ENCODE measurements at regions not wholly inside any gene's neighbourhood (a gene's known extent, or its start where the extent isn't known, plus 50 kb on each side); places are given as distances from the start of the nearest gene placed in this dataset.

- TF ChIP-seq, protein P1, sequence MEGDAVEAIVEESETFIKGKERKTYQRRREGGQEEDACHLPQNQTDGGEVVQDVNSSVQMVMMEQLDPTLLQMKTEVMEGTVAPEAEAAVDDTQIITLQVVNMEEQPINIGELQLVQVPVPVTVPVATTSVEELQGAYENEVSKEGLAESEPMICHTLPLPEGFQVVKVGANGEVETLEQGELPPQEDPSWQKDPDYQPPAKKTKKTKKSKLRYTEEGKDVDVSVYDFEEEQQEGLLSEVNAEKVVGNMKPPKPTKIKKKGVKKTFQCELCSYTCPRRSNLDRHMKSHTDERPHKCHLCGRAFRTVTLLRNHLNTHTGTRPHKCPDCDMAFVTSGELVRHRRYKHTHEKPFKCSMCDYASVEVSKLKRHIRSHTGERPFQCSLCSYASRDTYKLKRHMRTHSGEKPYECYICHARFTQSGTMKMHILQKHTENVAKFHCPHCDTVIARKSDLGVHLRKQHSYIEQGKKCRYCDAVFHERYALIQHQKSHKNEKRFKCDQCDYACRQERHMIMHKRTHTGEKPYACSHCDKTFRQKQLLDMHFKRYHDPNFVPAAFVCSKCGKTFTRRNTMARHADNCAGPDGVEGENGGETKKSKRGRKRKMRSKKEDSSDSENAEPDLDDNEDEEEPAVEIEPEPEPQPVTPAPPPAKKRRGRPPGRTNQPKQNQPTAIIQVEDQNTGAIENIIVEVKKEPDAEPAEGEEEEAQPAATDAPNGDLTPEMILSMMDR (IDR thresholded peaks at IDR 0.05), result no peak
- H3K9me3 Mint-ChIP-seq, result no peaks in the 10 kb centered on the region
- H3K4me3 Mint-ChIP-seq, result no peak overlapping the region
- no peaks in the 10 kb centered on the region for H3K27me3 Mint-ChIP-seq (ENCODE audit: insufficient read depth)
- DNase-seq, result no peak
- no peaks in the 10 kb centered on the region for H3K36me3 Mint-ChIP-seq (ENCODE audit: low read depth)
- H3K4me1 Mint-ChIP-seq (ENCODE audit: low read depth), result peaks cover 15% of the 10 kb centered on the region
- H3K27ac Mint-ChIP-seq, result peak overlapping the region; percentile 38; the same call in 1 of the 2 replicates
Observed at GRCh38 chr14:54189333-54189732, 207.5 kb upstream of the CDKN3 start.

- peak overlapping the region; percentile 62 for H3K27ac Mint-ChIP-seq
- no peaks in the 10 kb centered on the region for H3K36me3 Mint-ChIP-seq (ENCODE audit: low read depth)
- H3K9me3 Mint-ChIP-seq, result no peaks in the 10 kb centered on the region
- H3K4me3 Mint-ChIP-seq, result no peak overlapping the region
- TF ChIP-seq, protein P1 (IDR thresholded peaks at IDR 0.05), result no peak
- no peaks in the 10 kb centered on the region for H3K27me3 Mint-ChIP-seq (ENCODE audit: insufficient read depth)
- peak; percentile 83 for DNase-seq
- peaks cover 15% of the 10 kb centered on the region for H3K4me1 Mint-ChIP-seq (ENCODE audit: low read depth)
Observed at GRCh38 chr14:54189748-54190354, 207.0 kb upstream of the CDKN3 start.

DNA sequence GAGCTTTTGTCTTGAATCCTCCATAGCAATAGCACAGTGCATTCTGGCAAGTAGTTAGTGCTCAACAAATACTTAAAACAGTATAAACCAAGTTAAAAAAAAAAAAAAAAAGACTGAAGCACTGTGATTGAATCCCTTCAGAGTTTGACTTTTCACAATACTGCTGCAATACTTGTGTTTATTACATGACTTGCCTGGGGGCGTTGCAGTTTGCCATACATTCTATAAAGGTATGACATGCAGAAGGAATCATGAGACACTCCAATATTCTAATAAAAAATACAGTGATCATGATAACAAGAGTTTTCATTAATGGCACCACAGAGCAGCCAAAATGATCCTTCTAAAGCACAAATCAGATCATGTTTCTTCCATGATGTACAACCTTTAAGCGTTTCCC lies 205.0 kb upstream of the CDKN3 start:
- H3K9me3 Mint-ChIP-seq, result no peaks in the 10 kb centered on the region
- peaks cover 15% of the 10 kb centered on the region for H3K4me1 Mint-ChIP-seq (ENCODE audit: low read depth)
- no peak overlapping the region for H3K4me3 Mint-ChIP-seq
- no peak overlapping the region for H3K27ac Mint-ChIP-seq
- no peaks in the 10 kb centered on the region for H3K27me3 Mint-ChIP-seq (ENCODE audit: insufficient read depth)
- TF ChIP-seq, protein P1 (IDR thresholded peaks at IDR 0.05), result no peak
- DNase-seq, result no peak
- no peaks in the 10 kb centered on the region for H3K36me3 Mint-ChIP-seq (ENCODE audit: low read depth)

DNA sequence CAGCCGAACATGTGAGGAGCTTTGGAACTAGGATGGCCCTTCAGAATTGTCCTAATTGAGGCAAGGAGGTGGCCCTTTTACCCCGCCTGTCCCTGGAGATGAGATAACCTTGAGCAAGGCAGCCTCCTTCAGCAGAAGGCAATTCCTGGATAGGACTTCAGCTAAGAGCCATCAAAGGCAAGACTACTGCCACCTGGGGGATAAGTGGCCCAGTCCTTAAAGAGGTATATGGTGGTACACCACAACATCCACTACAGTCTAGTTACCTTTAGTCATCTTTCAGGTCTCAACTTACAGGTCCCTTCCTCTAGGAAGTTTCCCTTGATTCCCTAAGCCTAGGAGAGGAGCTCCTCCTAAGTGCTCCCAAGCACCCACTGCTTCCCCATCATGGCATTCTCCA lies 204.2 kb upstream of the CDKN3 start:
- H3K4me1 Mint-ChIP-seq (ENCODE audit: low read depth), result peaks cover 15% of the 10 kb centered on the region
- no peak overlapping the region for H3K4me3 Mint-ChIP-seq
- no peaks in the 10 kb centered on the region for H3K9me3 Mint-ChIP-seq
- no peaks in the 10 kb centered on the region for H3K36me3 Mint-ChIP-seq (ENCODE audit: low read depth)
- no peak for DNase-seq
- H3K27me3 Mint-ChIP-seq (ENCODE audit: insufficient read depth), result no peaks in the 10 kb centered on the region
- H3K27ac Mint-ChIP-seq, result no peak overlapping the region
- TF ChIP-seq, protein P1 (IDR thresholded peaks at IDR 0.05), result no peak

DNA sequence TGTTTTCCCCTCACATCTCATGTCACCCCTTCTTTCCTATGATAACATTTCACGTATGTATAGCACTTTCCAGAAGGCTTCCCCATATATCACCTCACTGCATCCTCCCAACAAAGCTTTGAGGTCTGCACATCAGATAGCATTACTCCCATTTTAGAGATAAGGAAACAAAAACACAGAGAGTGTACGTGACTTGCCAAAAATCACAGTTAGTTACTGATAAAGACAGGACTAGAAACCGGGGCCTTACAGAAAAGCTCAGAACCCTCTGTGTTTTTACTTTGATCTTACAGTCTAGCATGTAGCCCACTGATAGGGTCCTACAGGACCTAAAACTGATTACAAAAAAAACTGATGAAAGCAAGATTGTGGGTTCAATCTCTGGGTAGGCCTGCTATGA lies 202.9 kb upstream of the CDKN3 start:
- H3K4me3 Mint-ChIP-seq, result no peak overlapping the region
- H3K27ac Mint-ChIP-seq, result no peak overlapping the region
- no peak for DNase-seq
- H3K36me3 Mint-ChIP-seq (ENCODE audit: low read depth), result 0 out of 2 replicates have a peak, but pooled peaks cover 3% of the 10 kb centered on the region
- H3K4me1 Mint-ChIP-seq (ENCODE audit: low read depth), result peaks cover 15% of the 10 kb centered on the region
- H3K27me3 Mint-ChIP-seq (ENCODE audit: insufficient read depth), result no peaks in the 10 kb centered on the region
- peaks cover 4% of the 10 kb centered on the region; the same call in 1 of the 2 replicates for H3K9me3 Mint-ChIP-seq
- TF ChIP-seq, protein P1 (IDR thresholded peaks at IDR 0.05), result no peak
